H1 (cell line): ENCODE measurements at regions not wholly inside any gene's neighbourhood (a gene's known extent, or its start where the extent isn't known, plus 50 kb on each side); places are given as distances from the start of the nearest gene placed in this dataset.

Experiments used
- EP300 ChIP-seq, 2 experiments: IDR thresholded peaks; 1 replicate in 1 of 2; 2 replicates in 1 of 2; pipeline ENCODE4 v1.6.1; 2011 to 2012; ENCODE audit warnings: low read depth in 2 of 2, low read length in 2 of 2, mild to moderate bottlenecking in 2 of 2, borderline replicate concordance in 1 of 2, inconsistent platforms in 1 of 2, moderate library complexity in 1 of 2
- HDAC2 ChIP-seq, 2 experiments: fragments of 300-600 bp in 1 of 2; sonication (generic) in 1 of 2; IDR thresholded peaks; 2 replicates each; pipeline ENCODE4 v1.6.1; 2011 to 2012; ENCODE audit warnings: low read depth in 2 of 2, low read length in 2 of 2, mild to moderate bottlenecking in 2 of 2, moderate library complexity in 2 of 2, borderline replicate concordance in 1 of 2, inconsistent platforms in 1 of 2
- HDAC6 ChIP-seq: IDR thresholded peaks from one replicate; pipeline ENCODE4 v1.7.1; 2012; ENCODE audit warnings: low read depth, mild to moderate bottlenecking, inconsistent platforms, low read length, moderate library complexity
- KDM1A ChIP-seq: fragments of 200-600, 300-600 bp; sonication (generic); IDR thresholded peaks from 2 replicates; pipeline ENCODE4 v1.7.1; 2016; ENCODE audit warnings: mild to moderate bottlenecking, low read length, borderline replicate concordance
- MAFK ChIP-seq: IDR thresholded peaks from 2 replicates; pipeline ENCODE4 v1.6.1; 2012; ENCODE audit warnings: low read depth, mild to moderate bottlenecking, improper control_type of control experiment, low read length
- POLR2A ChIP-seq, 2 experiments: IDR thresholded peaks; 1 replicate in 1 of 2; 2 replicates in 1 of 2; pipeline ENCODE4 v1.6.1; 2011; ENCODE audit warnings: low read depth in 2 of 2, low read length in 2 of 2, mild to moderate bottlenecking in 2 of 2; ENCODE audit errors: control extremely low read depth in 1 of 2
- RNF2 ChIP-seq: fragments of 200-900, 300-1000 bp; sonication (generic); IDR thresholded peaks from 2 replicates; pipeline ENCODE4 v1.7.1; 2016; ENCODE audit warnings: borderline replicate concordance, low read depth, mild to moderate bottlenecking, antibody characterized with exemption, low read length; ENCODE audit not compliant: poor library complexity, severe bottlenecking; ENCODE audit errors: missing control alignments
- TBP ChIP-seq: IDR thresholded peaks from 2 replicates; pipeline ENCODE4 v1.6.1; 2011; ENCODE audit warnings: low read depth, low read length, improper control_type of control experiment
- TF ChIP-seq, protein P1 (sequence below), 3 experiments: IDR thresholded peaks; 1 replicate in 2 of 3; 2 replicates in 1 of 3; pipeline versions ENCODE4 v1.5.1 to v1.6.1; 2011; ENCODE audit warnings: low read length in 3 of 3, mild to moderate bottlenecking in 3 of 3, inconsistent platforms in 2 of 3, low read depth in 1 of 3, moderate library complexity in 1 of 3; ENCODE audit not compliant: insufficient read depth in 1 of 3; ENCODE audit errors: control extremely low read depth in 1 of 3
- TF ChIP-seq, protein P2 (sequence below): fragments of 300-600 bp; sonication (generic); IDR thresholded peaks from 2 replicates; pipeline ENCODE4 v1.7.1; 2012; ENCODE audit warnings: low read length, moderate library complexity, mild to moderate bottlenecking, inconsistent platforms; ENCODE audit not compliant: insufficient replicate concordance
- TF ChIP-seq, protein P3 (sequence below): IDR thresholded peaks from 2 replicates; pipeline ENCODE4 v1.6.1; 2012; ENCODE audit warnings: inconsistent platforms

DNA sequence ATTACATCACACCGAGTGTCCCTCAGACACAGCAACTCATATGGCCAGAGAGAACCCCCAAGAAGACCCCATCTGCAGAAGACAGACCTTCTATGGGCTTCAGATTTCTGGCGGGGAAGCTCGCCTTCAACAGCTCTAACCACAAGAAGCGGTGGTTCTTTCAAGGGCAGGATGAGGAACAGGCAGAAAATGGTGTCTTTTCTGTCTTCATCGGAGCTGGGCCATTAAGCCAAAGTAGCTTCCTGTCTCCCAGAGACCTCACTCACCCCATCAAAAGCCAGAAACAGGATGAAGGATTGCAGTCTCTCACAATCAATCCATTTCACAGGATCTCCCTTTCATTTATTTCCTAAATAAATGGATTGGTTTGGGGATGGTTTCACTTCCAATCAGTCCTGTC lies 149.1 kb downstream of the HERPUD2 start:
- TF ChIP-seq RNF2 (no peak), HDAC2 (IDR thresholded peaks at IDR 0.05; ENCODE audit: borderline replicate concordance in 1 of 2, low read depth in 2 of 2, low read length in 2 of 2) (no peak), MAFK (no peak), KDM1A (no peak), POLR2A (IDR thresholded peaks at IDR 0.05; ENCODE audit: control extremely low read depth in 1 of 2, low read depth in 2 of 2, low read length in 2 of 2) (no peak), TBP (no peak), HDAC6 (no peak), EP300 (IDR thresholded peaks at IDR 0.05; ENCODE audit: borderline replicate concordance in 1 of 2, low read depth in 2 of 2, low read length in 2 of 2) (no peak)
- TF ChIP-seq, protein P1, sequence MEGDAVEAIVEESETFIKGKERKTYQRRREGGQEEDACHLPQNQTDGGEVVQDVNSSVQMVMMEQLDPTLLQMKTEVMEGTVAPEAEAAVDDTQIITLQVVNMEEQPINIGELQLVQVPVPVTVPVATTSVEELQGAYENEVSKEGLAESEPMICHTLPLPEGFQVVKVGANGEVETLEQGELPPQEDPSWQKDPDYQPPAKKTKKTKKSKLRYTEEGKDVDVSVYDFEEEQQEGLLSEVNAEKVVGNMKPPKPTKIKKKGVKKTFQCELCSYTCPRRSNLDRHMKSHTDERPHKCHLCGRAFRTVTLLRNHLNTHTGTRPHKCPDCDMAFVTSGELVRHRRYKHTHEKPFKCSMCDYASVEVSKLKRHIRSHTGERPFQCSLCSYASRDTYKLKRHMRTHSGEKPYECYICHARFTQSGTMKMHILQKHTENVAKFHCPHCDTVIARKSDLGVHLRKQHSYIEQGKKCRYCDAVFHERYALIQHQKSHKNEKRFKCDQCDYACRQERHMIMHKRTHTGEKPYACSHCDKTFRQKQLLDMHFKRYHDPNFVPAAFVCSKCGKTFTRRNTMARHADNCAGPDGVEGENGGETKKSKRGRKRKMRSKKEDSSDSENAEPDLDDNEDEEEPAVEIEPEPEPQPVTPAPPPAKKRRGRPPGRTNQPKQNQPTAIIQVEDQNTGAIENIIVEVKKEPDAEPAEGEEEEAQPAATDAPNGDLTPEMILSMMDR (IDR thresholded peaks at IDR 0.05; ENCODE audit: control extremely low read depth in 1 of 3, insufficient read depth in 1 of 3, low read depth in 1 of 3, low read length in 3 of 3): no peak
- TF ChIP-seq, protein P2, sequence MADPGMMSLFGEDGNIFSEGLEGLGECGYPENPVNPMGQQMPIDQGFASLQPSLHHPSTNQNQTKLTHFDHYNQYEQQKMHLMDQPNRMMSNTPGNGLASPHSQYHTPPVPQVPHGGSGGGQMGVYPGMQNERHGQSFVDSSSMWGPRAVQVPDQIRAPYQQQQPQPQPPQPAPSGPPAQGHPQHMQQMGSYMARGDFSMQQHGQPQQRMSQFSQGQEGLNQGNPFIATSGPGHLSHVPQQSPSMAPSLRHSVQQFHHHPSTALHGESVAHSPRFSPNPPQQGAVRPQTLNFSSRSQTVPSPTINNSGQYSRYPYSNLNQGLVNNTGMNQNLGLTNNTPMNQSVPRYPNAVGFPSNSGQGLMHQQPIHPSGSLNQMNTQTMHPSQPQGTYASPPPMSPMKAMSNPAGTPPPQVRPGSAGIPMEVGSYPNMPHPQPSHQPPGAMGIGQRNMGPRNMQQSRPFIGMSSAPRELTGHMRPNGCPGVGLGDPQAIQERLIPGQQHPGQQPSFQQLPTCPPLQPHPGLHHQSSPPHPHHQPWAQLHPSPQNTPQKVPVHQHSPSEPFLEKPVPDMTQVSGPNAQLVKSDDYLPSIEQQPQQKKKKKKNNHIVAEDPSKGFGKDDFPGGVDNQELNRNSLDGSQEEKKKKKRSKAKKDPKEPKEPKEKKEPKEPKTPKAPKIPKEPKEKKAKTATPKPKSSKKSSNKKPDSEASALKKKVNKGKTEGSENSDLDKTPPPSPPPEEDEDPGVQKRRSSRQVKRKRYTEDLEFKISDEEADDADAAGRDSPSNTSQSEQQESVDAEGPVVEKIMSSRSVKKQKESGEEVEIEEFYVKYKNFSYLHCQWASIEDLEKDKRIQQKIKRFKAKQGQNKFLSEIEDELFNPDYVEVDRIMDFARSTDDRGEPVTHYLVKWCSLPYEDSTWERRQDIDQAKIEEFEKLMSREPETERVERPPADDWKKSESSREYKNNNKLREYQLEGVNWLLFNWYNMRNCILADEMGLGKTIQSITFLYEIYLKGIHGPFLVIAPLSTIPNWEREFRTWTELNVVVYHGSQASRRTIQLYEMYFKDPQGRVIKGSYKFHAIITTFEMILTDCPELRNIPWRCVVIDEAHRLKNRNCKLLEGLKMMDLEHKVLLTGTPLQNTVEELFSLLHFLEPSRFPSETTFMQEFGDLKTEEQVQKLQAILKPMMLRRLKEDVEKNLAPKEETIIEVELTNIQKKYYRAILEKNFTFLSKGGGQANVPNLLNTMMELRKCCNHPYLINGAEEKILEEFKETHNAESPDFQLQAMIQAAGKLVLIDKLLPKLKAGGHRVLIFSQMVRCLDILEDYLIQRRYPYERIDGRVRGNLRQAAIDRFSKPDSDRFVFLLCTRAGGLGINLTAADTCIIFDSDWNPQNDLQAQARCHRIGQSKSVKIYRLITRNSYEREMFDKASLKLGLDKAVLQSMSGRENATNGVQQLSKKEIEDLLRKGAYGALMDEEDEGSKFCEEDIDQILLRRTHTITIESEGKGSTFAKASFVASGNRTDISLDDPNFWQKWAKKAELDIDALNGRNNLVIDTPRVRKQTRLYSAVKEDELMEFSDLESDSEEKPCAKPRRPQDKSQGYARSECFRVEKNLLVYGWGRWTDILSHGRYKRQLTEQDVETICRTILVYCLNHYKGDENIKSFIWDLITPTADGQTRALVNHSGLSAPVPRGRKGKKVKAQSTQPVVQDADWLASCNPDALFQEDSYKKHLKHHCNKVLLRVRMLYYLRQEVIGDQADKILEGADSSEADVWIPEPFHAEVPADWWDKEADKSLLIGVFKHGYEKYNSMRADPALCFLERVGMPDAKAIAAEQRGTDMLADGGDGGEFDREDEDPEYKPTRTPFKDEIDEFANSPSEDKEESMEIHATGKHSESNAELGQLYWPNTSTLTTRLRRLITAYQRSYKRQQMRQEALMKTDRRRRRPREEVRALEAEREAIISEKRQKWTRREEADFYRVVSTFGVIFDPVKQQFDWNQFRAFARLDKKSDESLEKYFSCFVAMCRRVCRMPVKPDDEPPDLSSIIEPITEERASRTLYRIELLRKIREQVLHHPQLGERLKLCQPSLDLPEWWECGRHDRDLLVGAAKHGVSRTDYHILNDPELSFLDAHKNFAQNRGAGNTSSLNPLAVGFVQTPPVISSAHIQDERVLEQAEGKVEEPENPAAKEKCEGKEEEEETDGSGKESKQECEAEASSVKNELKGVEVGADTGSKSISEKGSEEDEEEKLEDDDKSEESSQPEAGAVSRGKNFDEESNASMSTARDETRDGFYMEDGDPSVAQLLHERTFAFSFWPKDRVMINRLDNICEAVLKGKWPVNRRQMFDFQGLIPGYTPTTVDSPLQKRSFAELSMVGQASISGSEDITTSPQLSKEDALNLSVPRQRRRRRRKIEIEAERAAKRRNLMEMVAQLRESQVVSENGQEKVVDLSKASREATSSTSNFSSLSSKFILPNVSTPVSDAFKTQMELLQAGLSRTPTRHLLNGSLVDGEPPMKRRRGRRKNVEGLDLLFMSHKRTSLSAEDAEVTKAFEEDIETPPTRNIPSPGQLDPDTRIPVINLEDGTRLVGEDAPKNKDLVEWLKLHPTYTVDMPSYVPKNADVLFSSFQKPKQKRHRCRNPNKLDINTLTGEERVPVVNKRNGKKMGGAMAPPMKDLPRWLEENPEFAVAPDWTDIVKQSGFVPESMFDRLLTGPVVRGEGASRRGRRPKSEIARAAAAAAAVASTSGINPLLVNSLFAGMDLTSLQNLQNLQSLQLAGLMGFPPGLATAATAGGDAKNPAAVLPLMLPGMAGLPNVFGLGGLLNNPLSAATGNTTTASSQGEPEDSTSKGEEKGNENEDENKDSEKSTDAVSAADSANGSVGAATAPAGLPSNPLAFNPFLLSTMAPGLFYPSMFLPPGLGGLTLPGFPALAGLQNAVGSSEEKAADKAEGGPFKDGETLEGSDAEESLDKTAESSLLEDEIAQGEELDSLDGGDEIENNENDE: no peak
- TF ChIP-seq, protein P3, sequence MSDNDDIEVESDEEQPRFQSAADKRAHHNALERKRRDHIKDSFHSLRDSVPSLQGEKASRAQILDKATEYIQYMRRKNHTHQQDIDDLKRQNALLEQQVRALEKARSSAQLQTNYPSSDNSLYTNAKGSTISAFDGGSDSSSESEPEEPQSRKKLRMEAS: no peak
